Natural killer cell treated with Interleukin-12 subunit alpha and Interleukin-12 subunit beta and Interleukin-15 and Interleukin-18, amount 100 ng/mL, for 72 hours (primary cell): ENCODE measurements at regions not wholly inside any gene's neighbourhood (a gene's known extent, or its start where the extent isn't known, plus 50 kb on each side); places are given as distances from the start of the nearest gene placed in this dataset.

Experiments used
- ATAC-seq, 2 donors: fragments of 150-1000 bp; cut with Tn5 transposase in 1 of 2; sonication (Bioruptor Pico), chemical (Tn5 transposase) in 1 of 2; 2 replicates each; pipeline ENCODE4 v1.10.0; 2021
- DNase-seq: peaks from one replicate; pipeline ENCODE4 v3.0.0; 2022; ENCODE audit warnings: low spot score
- H3K27ac Mint-ChIP-seq, 2 donors: 1 replicate in 1 of 2; 2 replicates in 1 of 2; pipeline ENCODE4 v1.8.0; 2022; ENCODE audit warnings: mixed read lengths in 2 of 2, mild to moderate bottlenecking in 1 of 2, moderate library complexity in 1 of 2
- H3K27me3 Mint-ChIP-seq, 2 donors: 1 replicate in 1 of 2; 2 replicates in 1 of 2; pipeline ENCODE4 v1.8.0; 2022; ENCODE audit warnings: mixed read lengths in 2 of 2
- H3K36me3 Mint-ChIP-seq: one replicate; pipeline ENCODE4 v1.8.0; 2022; ENCODE audit warnings: mixed read lengths
- H3K4me1 Mint-ChIP-seq, 2 donors: 1 replicate in 1 of 2; 2 replicates in 1 of 2; pipeline ENCODE4 v1.8.0; 2022; ENCODE audit warnings: low read depth in 2 of 2, mixed read lengths in 2 of 2, mild to moderate bottlenecking in 1 of 2
- H3K4me3 Mint-ChIP-seq: one replicate; pipeline ENCODE4 v1.8.0; 2022; ENCODE audit warnings: mixed read lengths
- H3K9me3 Mint-ChIP-seq: 2 replicates; pipeline ENCODE4 v1.8.0; 2022; ENCODE audit warnings: mixed read lengths

- ATAC-seq (no peak), DNase-seq (no peak)
- Mint-ChIP-seq H3K4me3 (no peak overlapping the region), H3K27me3 (peaks cover 7 to 14% of the 10 kb centered on the region in 2 donors), H3K36me3 (no peaks in the 10 kb centered on the region), H3K4me1 (peaks cover 0 to 12% of the 10 kb centered on the region in 2 donors), H3K9me3 (no peaks in the 10 kb centered on the region), H3K27ac (no peak overlapping the region)
These were observed 93.2 kb upstream of the MEF2A start for GRCh38 chr15:99472416-99473145.

DNA sequence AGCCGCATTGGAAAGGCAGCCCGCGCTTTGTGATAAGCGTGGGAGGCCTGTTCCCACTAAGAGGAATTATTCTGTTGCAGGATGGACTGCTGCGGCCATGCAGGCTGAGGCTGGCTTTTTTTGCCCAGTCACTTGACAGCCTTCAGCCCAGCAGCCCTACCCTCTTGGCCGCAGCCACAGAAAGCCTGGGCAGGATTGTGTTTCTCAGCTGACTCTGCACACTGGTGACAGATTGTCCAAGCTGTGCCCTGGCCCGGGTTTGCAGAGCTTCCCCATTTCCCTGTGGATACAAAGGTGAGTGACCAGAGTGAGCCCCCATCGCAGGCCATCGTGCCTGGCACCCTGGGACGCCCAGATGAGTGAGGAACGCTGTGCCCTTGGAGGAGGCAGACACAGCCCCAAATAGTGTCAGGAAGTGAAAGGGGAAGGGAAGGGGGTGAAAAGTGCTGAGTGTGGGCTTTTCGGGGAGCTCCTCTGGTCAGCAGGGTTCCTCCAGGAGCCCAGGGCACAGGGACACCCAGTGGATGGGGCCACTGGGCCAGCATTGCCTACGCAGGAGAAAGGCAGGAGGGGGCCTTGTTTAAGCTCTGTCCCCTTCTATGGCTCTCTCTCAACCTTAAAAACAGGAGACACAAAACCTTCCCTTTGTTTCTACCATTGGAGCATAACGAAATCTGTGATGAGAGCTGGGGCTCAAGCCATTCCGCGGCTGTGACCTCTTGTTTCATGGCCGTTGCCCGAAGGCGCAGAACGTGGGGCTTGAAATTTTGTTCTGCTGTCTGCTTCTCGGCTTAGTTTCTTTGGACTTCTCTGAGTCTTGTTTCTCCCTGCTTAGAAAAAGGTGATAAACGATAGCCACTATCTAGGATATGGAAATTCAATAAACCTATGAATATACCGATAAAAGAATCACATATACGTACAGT, 91.5 kb upstream of the MEF2A start:
- DNase-seq: no peak
- H3K27me3 Mint-ChIP-seq: peaks cover 7 to 14% of the 10 kb centered on the region in 2 donors
- H3K4me3 Mint-ChIP-seq: no peak overlapping the region
- no peaks in the 10 kb centered on the region for H3K36me3 Mint-ChIP-seq
- no peaks in the 10 kb centered on the region for H3K9me3 Mint-ChIP-seq
- H3K27ac Mint-ChIP-seq: no peak overlapping the region
- no peak for ATAC-seq
- peaks cover 0 to 12% of the 10 kb centered on the region in 2 donors for H3K4me1 Mint-ChIP-seq

DNA sequence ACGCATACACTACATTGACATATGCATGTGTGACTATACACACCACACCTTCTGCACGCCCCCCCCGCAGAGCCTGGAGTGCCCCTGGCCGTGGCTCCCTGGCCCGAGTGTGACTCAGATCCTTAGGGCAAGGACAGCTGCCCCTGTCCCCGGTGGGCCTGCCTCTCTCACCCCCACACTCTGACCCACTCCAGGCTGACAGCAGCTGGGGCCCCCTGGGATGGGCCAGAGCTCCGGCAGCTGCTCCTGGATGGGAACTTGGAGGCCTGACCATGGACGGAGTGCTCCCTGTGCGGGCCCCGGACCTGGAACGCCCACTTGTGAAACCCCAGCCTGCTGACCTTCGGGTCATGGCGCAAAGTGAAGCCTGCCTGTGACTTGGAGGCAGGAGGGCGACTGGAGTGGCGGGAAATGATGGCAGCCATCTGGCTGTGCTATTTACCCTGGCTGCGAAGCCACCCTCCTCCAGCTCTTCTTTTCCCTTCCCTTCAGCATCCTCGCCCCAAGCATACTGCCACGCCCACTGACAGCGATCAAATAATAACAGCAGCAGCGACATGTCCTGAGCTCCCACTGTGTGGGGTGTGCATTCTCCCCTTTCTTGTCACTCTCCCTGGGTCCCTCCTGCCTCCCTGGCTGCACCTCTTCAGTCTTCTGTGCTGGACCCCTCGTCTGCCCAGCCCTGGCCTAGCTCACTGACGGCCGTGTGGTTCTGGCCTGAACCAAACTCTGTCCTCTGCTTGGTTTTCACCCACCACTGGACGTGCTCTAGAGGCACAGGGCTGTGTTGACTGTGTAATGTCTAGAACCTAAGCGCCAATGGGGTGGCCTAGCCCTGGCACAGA, 90.7 kb upstream of the MEF2A start:
- Mint-ChIP-seq H3K4me3 (no peak overlapping the region), H3K27me3 (peaks cover 7 to 19% of the 10 kb centered on the region in 2 donors), H3K9me3 (no peaks in the 10 kb centered on the region), H3K27ac (no peak overlapping the region), H3K4me1 (peaks cover 0 to 12% of the 10 kb centered on the region in 2 donors), H3K36me3 (no peaks in the 10 kb centered on the region)
- no peak for ATAC-seq
- DNase-seq: no peak

- ATAC-seq (no peak), DNase-seq (no peak)
- Mint-ChIP-seq H3K27ac (no peak overlapping the region), H3K9me3 (no peaks in the 10 kb centered on the region), H3K4me3 (no peak overlapping the region), H3K4me1 (peaks cover 0 to 7% of the 10 kb centered on the region in 2 donors), H3K36me3 (no peaks in the 10 kb centered on the region), H3K27me3 (peaks cover 7 to 24% of the 10 kb centered on the region in 2 donors)
These were observed 89.9 kb upstream of the MEF2A start for GRCh38 chr15:99475754-99476412.

DNA sequence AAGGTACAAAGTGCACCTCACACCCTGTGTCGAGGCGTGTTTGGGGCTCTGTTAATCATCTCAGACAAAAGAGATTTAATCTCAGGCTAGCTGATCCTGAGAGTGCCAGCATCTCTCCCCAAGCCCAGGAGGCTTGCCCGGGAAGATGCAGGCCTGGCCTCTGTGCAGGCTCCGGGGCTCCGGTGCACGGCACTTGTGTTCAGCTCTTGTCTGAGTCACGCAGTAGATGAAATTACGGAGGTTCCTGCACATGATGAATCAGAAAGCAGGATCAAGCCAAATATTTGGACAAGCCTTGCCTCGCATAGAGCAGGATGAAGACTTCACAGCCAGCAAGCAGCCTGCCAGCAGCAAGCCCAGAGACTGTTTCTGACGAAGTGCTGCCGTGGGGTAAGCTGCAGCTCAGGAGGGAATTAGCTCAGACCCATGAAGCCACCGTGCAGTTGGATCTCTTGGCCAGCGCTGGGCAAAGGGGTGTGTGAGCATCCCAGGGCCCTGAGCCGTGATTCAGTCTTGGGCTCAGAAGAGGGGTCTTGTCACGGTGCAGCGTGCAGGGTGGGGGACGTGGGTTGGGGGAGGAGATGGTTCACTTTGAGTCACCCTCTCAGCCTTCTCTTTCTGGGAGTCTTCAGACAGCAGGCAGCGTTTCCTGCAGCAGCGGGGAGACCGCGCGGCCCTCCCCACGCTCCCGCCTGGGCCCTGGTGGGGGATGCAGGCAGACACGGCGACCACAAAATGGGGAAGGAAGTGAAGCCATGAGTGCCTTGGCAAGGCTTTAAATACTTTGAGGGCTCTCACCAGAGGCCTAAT, 89.2 kb upstream of the MEF2A start:
- Mint-ChIP-seq H3K9me3 (no peaks in the 10 kb centered on the region), H3K36me3 (no peaks in the 10 kb centered on the region), H3K27ac (no peak overlapping the region), H3K4me3 (no peak overlapping the region), H3K27me3 (peaks cover 7 to 26% of the 10 kb centered on the region in 2 donors), H3K4me1 (peaks cover 3 to 10% of the 10 kb centered on the region in 2 donors)
- DNase-seq (no peak), ATAC-seq (no peak)

DNA sequence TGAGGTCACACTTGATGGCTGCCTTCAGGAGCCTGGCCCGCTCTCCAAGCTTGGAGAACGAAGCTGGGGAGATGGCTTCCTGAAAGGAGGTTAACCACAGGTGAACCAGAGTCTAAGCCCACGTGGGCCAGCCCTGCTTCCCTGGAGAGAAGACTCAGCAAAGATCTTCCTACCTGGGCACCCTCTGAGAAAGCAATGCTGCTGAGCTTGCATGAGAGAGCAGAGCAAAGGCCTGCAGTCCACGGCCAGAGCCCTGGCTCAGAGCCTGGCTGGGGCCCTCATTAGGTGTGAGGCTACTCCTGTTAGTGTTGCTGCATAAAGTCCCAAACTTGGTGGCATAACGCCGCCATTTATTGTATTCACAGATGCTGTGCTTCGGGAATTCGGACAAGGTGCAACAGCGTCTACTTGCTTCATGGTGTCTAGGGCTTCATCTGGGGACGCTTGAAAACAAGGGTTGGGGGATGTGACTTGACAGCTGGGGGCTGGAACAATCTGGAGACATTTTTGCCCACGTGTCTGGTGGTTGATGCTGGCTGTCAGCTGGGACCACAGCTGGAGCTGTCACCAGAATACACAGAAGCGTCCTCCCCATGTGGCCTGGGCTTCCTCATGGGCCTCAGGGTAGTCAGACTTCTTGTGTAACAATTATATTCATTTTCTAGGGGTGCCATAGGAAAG, 87.9 kb upstream of the MEF2A start:
- DNase-seq (no peak), ATAC-seq (no peak)
- Mint-ChIP-seq H3K4me1 (peaks cover 8 to 17% of the 10 kb centered on the region in 2 donors), H3K4me3 (no peak overlapping the region), H3K27ac (no peak overlapping the region), H3K36me3 (no peaks in the 10 kb centered on the region), H3K9me3 (no peaks in the 10 kb centered on the region), H3K27me3 (peaks cover 7 to 22% of the 10 kb centered on the region in 2 donors)

- no peak for DNase-seq
- Mint-ChIP-seq H3K9me3 (no peaks in the 10 kb centered on the region), H3K4me3 (no peak overlapping the region), H3K27ac (no peak overlapping the region), H3K4me1 (peaks cover 8 to 13% of the 10 kb centered on the region in 2 donors), H3K36me3 (no peaks in the 10 kb centered on the region), H3K27me3 (peaks cover under 1 to 18% of the 10 kb centered on the region in 2 donors)
- ATAC-seq: no peak
These were observed 86.8 kb upstream of the MEF2A start for GRCh38 chr15:99478977-99479376.

GRCh38 chr15:99480016-99480810, 85.6 kb upstream of the MEF2A start:
- H3K4me3 Mint-ChIP-seq: no peak overlapping the region
- H3K4me1 Mint-ChIP-seq: peaks cover 8 to 13% of the 10 kb centered on the region in 2 donors
- H3K27ac Mint-ChIP-seq: no peak overlapping the region
- no peak for DNase-seq
- ATAC-seq: no peak
- no peaks in the 10 kb centered on the region for H3K9me3 Mint-ChIP-seq
- peaks cover 0 to 18% of the 10 kb centered on the region in 2 donors for H3K27me3 Mint-ChIP-seq
- H3K36me3 Mint-ChIP-seq: no peaks in the 10 kb centered on the region

DNA sequence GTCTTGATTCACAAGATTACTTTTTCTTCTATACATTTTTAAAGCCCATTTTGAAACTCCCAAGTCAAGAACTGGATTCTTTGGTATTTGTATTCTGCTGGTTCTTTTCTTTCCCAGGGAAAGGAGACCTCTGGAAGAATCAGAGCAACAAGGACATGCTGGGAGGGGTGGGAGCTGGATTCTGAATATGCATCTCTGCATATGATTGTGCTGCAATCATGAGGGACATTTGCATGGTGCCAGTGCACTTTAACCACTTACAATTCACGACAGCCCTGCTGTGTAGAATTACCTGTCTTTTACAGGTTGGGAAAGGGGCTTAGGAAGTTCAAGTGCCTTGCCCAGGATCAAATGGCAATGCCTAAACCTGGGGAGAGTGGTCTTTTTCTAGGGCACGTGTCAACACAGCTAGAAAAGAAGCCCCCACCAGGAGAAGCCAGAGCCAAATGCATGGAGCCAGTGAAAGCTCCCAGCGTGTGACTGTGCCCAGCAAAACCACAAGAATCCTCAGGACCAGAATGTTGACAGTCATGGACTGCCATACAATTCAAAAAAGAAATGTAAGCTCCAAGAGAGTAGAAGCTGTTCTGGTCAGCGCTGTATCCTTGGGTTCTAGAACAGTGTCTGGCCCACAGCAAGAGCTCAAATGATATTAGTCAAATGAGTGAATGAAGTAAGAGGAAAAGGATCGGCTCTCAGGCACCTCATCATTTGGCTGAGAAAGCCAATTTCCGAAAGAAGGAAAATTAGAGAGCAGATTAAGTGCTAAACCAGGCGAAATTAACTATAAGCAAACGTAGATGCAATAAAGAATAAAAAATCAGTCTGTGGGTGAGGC, 84.5 kb upstream of the MEF2A start:
- no peak overlapping the region for H3K27ac Mint-ChIP-seq
- DNase-seq (no peak), ATAC-seq (no peak)
- no peaks in the 10 kb centered on the region for H3K36me3 Mint-ChIP-seq
- peaks cover 9 to 26% of the 10 kb centered on the region in 2 donors for H3K27me3 Mint-ChIP-seq
- no peaks in the 10 kb centered on the region for H3K9me3 Mint-ChIP-seq
- peaks cover 16 to 23% of the 10 kb centered on the region in 2 donors for H3K4me1 Mint-ChIP-seq
- H3K4me3 Mint-ChIP-seq: no peak overlapping the region

GRCh38 chr15:99481951-99482230, 83.9 kb upstream of the MEF2A start:
- Mint-ChIP-seq H3K4me1 (peaks cover 16 to 20% of the 10 kb centered on the region in 2 donors), H3K4me3 (no peak overlapping the region), H3K36me3 (no peaks in the 10 kb centered on the region), H3K27ac (no peak overlapping the region), H3K27me3 (peaks cover 9 to 24% of the 10 kb centered on the region in 2 donors), H3K9me3 (no peaks in the 10 kb centered on the region)
- ATAC-seq: peak; percentile 64 to 77
- no peak for DNase-seq

DNA sequence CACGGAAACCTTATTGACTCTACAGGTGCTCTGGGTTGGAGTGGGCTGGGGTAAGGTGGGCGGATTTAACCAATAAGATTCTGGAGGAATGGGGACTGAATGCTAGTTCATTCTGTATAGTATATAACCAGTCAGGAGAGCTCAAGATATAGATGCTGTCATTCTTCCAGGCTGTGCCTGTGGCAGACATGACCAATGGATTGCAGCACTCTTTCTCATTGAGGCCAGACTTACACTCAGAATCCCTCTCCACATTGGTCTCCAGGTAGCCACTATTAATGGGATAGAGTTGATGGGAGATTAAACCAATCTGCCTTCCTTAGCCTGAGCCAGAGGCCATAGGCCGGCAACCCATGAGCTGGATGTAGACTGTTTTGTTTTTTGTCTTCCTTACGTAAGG, 82.8 kb upstream of the MEF2A start:
- Mint-ChIP-seq H3K4me1 (peaks cover 16 to 23% of the 10 kb centered on the region in 2 donors), H3K4me3 (no peak overlapping the region), H3K36me3 (no peaks in the 10 kb centered on the region), H3K27me3 (peaks cover 9 to 30% of the 10 kb centered on the region in 2 donors), H3K9me3 (no peaks in the 10 kb centered on the region), H3K27ac (no peak overlapping the region)
- no peak for ATAC-seq
- DNase-seq: no peak
